HepG2 (cell line): ENCODE measurements at regions not wholly inside any gene's neighbourhood (a gene's known extent, or its start where the extent isn't known, plus 50 kb on each side); places are given as distances from the start of the nearest gene placed in this dataset.
"Not testable (repeated sequence)": the region's sequence is repeated elsewhere in the genome, so short reads cannot be mapped to it uniquely, and the experiment has no call there.

Experiments used
- ATAC-seq: fragments of 200-7000 bp; cut with Tn5 transposase; 3 replicates; pipeline ENCODE4 v1.9.1; 2020; ENCODE audit warnings: mild to moderate bottlenecking, moderate library complexity
- BruUV-seq: library from RNA; stranded (reverse); fragments of 400-500 nt; replicated peaks from 2 replicates; lab custom pipeline; 2021; lab: Mats Ljungman, UMichigan
- CTCF ChIA-PET: fragments of 300-600 bp; formaldehyde crosslinking; extraction: SDS; loops from one replicate; lab custom pipeline; 2021; ENCODE audit warnings: low total read pairs, inconsistent platforms, low intra/inter-chr PET ratio; lab: Yijun Ruan, JAX
- POLR2A ChIA-PET: fragments of 350-600 bp; sonication (Branson Sonifier 250); formaldehyde crosslinking; loops from one replicate; lab custom pipeline; 2020; ENCODE audit warnings: antibody characterized with exemption, inconsistent platforms; lab: Yijun Ruan, JAX
- DNase-seq: peaks from one replicate; pipeline ENCODE4 v3.0.0-alpha.2; 2015; ENCODE audit warnings: low spot score
- FAIRE-seq: peaks from 3 replicates; lab custom pipeline; 2011; peaks lifted over from hg19 to GRCh38; lab: Jason Lieb, UNC
- H2AFZ ChIP-seq: one replicate; pipeline ENCODE4 v1.6.1; 2011; ENCODE audit warnings: low read length, inconsistent platforms
- H3K27ac ChIP-seq: fragments of 300-600 bp; 3 replicates; pipeline ENCODE4 v1.8.0; 2011; ENCODE audit warnings: mixed run types, mild to moderate bottlenecking, mixed read lengths, low read length, inconsistent platforms; ENCODE audit not compliant: insufficient read depth; ENCODE audit errors: extremely low read length
- H3K27me3 ChIP-seq, 2 experiments: fragments of 200-600 bp in 1 of 2; 2 replicates in 1 of 2; 3 replicates in 1 of 2; pipeline versions ENCODE4 v1.6.0 to v1.8.0; 2011; ENCODE audit warnings: low read length in 2 of 2, mild to moderate bottlenecking in 2 of 2, moderate library complexity in 2 of 2, inconsistent platforms in 1 of 2; ENCODE audit not compliant: insufficient read depth in 2 of 2, control insufficient read depth in 1 of 2
- H3K36me3 ChIP-seq, 2 experiments: fragments of 200-600 bp in 1 of 2; replicated peaks in 1 of 2; 2 replicates in 1 of 2; 3 replicates in 1 of 2; pipeline versions ENCODE4 v1.5.1 to v1.8.0; 2011; ENCODE audit warnings: low read length in 2 of 2, inconsistent platforms in 1 of 2; ENCODE audit not compliant: insufficient read depth in 2 of 2, control insufficient read depth in 1 of 2
- H3K4me1 ChIP-seq: 2 replicates; pipeline ENCODE4 v1.5.1; 2012; ENCODE audit warnings: low read length, inconsistent platforms; ENCODE audit not compliant: insufficient read depth
- H3K4me2 ChIP-seq: 2 replicates; pipeline ENCODE4 v1.6.0; 2011; ENCODE audit warnings: low read depth, low read length, inconsistent platforms
- H3K4me3 ChIP-seq, 3 experiments: fragments of 200-600 bp in 1 of 3; sonication (generic), shearing (Covaris generic) in 1 of 3; replicated peaks in 1 of 3; 2 replicates each; pipeline ENCODE4 v1.5.1; 2011 to 2016; ENCODE audit warnings: low read length in 3 of 3, inconsistent platforms in 2 of 3, low read depth in 2 of 3, mild to moderate bottlenecking in 2 of 3, control low read depth in 1 of 3, mixed read lengths in 1 of 3; ENCODE audit not compliant: insufficient read depth in 1 of 3
- H3K79me2 ChIP-seq: one replicate; pipeline ENCODE4 v1.6.1; 2011; ENCODE audit warnings: low read length, inconsistent platforms; ENCODE audit not compliant: insufficient read depth
- H3K9ac ChIP-seq: 2 replicates; pipeline ENCODE4 v1.6.0; 2011; ENCODE audit warnings: mild to moderate bottlenecking, low read depth, low read length, inconsistent platforms; ENCODE audit not compliant: insufficient read depth
- H3K9me3 ChIP-seq: 2 replicates; pipeline ENCODE4 v1.5.1; 2012; ENCODE audit warnings: mild to moderate bottlenecking, low read length
- H4K20me1 ChIP-seq: 2 replicates; pipeline ENCODE4 v1.6.0; 2011; ENCODE audit warnings: inconsistent platforms, mild to moderate bottlenecking, low read length, moderate library complexity; ENCODE audit not compliant: insufficient read depth
- CREB1 ChIP-seq, 2 experiments: fragments of 450-650 bp in 1 of 2; IDR thresholded peaks; 2 replicates each; pipeline ENCODE4 v1.6.1; 2016 to 2017; ENCODE audit warnings: control low read depth in 1 of 2, mild to moderate bottlenecking in 1 of 2, missing compliant biosample characterization in 1 of 2, missing genetic modification characterization in 1 of 2
- HDAC6 ChIP-seq: fragments of 200-600 bp; sonication (generic); IDR thresholded peaks from 2 replicates; pipeline ENCODE4 v1.7.0; 2017; ENCODE audit warnings: mild to moderate bottlenecking, antibody characterized with exemption, low read length, low read depth
- HOXD1 ChIP-seq: sonication (generic); formaldehyde crosslinking; IDR thresholded peaks from 2 replicates; pipeline ENCODE4 v1.5.0; 2020; ENCODE audit warnings: missing genetic modification reagents
- JARID2 ChIP-seq: sonication (generic); formaldehyde crosslinking; IDR thresholded peaks from 2 replicates; pipeline ENCODE4 v1.8.1; 2023; ENCODE audit warnings: missing genetic modification reagents, inconsistent platforms; ENCODE audit not compliant: insufficient replicate concordance
- MYNN ChIP-seq: sonication (generic); formaldehyde crosslinking; IDR thresholded peaks from 2 replicates; pipeline ENCODE4 v1.4.0; 2020; ENCODE audit warnings: mild to moderate bottlenecking, low read depth, missing genetic modification reagents
- NCOA1 ChIP-seq: sonication (generic); formaldehyde crosslinking; IDR thresholded peaks from 2 replicates; pipeline ENCODE4 v1.9.0; 2021; ENCODE audit warnings: missing genetic modification reagents
- RARA ChIP-seq: IDR thresholded peaks from 2 replicates; pipeline ENCODE4 v1.6.1; 2016; ENCODE audit warnings: missing genetic modification reagents, missing compliant biosample characterization
- ZEB1 ChIP-seq: IDR thresholded peaks from 2 replicates; pipeline ENCODE4 v1.6.1; 2012; ENCODE audit warnings: mild to moderate bottlenecking, low read depth, inconsistent platforms; ENCODE audit not compliant: insufficient replicate concordance
- ZNF589 ChIP-seq: sonication (generic); formaldehyde crosslinking; conservative IDR thresholded peaks from 2 replicates; pipeline ENCODE4 v1.8.0; 2022; ENCODE audit warnings: mild to moderate bottlenecking, moderate library complexity, missing genetic modification reagents
- ZNF615 ChIP-seq: sonication (generic); formaldehyde crosslinking; IDR thresholded peaks from 2 replicates; pipeline ENCODE4 v1.5.0; 2020; ENCODE audit warnings: mild to moderate bottlenecking, missing genetic modification reagents, borderline replicate concordance
- ZNF629 ChIP-seq: sonication (generic); formaldehyde crosslinking; conservative IDR thresholded peaks from 2 replicates; pipeline ENCODE4 v1.5.0; 2020; ENCODE audit warnings: missing genetic modification reagents
- WGBS: methylation state at CpG from one replicate; pipeline ENCODE4 v1.1.6; 2017; ENCODE audit warnings: low lambda C conversion rate; 5-methylcytosine and 5-hydroxymethylcytosine counted together
- in situ Hi-C: cut with HindIII; loops from 2 replicates; pipeline ENCODE4 v1.10.0; 2017; ENCODE audit warnings: low pct_unique_long_range_greater_than_20kb; ENCODE audit not compliant: extremely low pct_ligation_motif_present
- intact Hi-C: fragments of 100-400 bp; cut with micrococcal nuclease; formaldehyde crosslinking; loops from one replicate; pipeline ENCODE4 v1.10.0; 2022; ENCODE audit not compliant: unreplicated experiment
- TF ChIP-seq, protein P1 (sequence below): sonication (generic); formaldehyde crosslinking; IDR thresholded peaks from 2 replicates; pipeline ENCODE4 v1.4.0; 2020; ENCODE audit warnings: missing genetic modification reagents, mild to moderate bottlenecking, borderline replicate concordance
- TF ChIP-seq, protein P2 (sequence below): IDR thresholded peaks from 2 replicates; pipeline ENCODE4 v1.6.1; 2016; ENCODE audit warnings: low read depth

DNA sequence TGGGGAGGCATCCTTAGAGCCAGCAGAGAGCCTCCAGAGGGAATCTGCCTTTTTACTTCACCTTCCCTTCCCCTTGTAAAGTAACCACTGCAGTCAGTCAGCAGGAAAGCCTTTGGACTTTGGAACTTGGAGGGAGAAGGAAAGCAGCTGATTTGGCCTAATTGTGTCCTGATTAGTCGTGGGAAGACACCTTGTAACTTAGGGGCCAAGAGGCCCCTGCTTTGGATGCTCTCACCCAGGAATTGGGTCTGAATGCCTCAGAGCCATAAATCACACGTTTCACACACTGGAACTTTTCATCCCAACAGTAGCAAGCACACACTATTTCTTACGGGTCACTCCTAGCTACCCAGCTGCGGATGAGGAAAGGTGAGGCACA, 81.0 kb upstream of the PPM1B start (continued):
- TF ChIP-seq CREB1 (IDR thresholded peaks at IDR 0.05) (no peak), CREB1 (CRISPR knock-in tag; IDR thresholded peaks at IDR 0.05) (no peak), ZEB1 (no peak), ZNF589 (CRISPR knock-in tag) (no peak), ZNF629 (CRISPR knock-in tag) (peak; percentile 89), HDAC6 (no peak), RARA (CRISPR knock-in tag) (0 out of 2 replicates have a peak, but pooled peaks have one; percentile 11), JARID2 (CRISPR knock-in tag) (peak; percentile 11), NCOA1 (no peak), HOXD1 (no peak), ZNF615 (no peak), MYNN (CRISPR knock-in tag) (no peak)
- TF ChIP-seq, protein P1, sequence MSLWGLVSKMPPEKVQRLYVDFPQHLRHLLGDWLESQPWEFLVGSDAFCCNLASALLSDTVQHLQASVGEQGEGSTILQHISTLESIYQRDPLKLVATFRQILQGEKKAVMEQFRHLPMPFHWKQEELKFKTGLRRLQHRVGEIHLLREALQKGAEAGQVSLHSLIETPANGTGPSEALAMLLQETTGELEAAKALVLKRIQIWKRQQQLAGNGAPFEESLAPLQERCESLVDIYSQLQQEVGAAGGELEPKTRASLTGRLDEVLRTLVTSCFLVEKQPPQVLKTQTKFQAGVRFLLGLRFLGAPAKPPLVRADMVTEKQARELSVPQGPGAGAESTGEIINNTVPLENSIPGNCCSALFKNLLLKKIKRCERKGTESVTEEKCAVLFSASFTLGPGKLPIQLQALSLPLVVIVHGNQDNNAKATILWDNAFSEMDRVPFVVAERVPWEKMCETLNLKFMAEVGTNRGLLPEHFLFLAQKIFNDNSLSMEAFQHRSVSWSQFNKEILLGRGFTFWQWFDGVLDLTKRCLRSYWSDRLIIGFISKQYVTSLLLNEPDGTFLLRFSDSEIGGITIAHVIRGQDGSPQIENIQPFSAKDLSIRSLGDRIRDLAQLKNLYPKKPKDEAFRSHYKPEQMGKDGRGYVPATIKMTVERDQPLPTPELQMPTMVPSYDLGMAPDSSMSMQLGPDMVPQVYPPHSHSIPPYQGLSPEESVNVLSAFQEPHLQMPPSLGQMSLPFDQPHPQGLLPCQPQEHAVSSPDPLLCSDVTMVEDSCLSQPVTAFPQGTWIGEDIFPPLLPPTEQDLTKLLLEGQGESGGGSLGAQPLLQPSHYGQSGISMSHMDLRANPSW (CRISPR knock-in tag) = no peak
- TF ChIP-seq, protein P2, sequence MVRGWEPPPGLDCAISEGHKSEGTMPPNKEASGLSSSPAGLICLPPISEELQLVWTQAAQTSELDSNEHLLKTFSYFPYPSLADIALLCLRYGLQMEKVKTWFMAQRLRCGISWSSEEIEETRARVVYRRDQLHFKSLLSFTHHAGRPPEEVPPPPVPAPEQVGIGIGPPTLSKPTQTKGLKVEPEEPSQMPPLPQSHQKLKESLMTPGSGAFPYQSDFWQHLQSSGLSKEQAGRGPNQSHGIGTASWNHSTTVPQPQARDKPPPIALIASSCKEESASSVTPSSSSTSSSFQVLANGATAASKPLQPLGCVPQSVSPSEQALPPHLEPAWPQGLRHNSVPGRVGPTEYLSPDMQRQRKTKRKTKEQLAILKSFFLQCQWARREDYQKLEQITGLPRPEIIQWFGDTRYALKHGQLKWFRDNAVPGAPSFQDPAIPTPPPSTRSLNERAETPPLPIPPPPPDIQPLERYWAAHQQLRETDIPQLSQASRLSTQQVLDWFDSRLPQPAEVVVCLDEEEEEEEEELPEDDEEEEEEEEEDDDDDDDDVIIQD (CRISPR knock-in tag) = no peak

DNA sequence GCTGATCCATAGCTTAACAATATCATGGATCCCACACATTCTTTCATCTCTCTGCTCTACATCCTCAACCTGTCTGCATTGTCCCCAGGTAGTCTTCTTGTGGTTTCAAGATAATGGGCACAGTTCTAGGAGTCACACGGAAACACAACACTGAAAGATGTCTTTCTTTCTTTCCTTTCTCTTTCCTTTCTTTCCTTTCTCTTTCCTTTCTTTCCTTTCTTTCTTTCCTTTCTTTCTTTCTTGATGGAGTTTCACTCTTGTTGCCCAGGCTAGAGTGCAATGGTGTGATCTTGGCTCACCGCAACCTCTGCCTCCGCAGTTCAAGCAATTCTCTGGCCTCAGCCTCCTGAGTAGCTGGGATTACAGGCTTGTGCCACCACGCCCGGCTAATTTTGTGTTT, 76.2 kb upstream of the PPM1B start:
- ATAC-seq, H3K9ac ChIP-seq, H3K27me3 ChIP-seq, H3K9me3 ChIP-seq, POLR2A ChIA-PET, H2AFZ ChIP-seq, H3K4me2 ChIP-seq, CTCF ChIA-PET, BruUV-seq, H3K27ac ChIP-seq, DNase-seq, H3K36me3 ChIP-seq, H3K4me3 ChIP-seq, H3K79me2 ChIP-seq, intact Hi-C loops, FAIRE-seq, H4K20me1 ChIP-seq, in situ Hi-C loops: not testable (repeated sequence)
- H3K4me1 ChIP-seq = peaks cover 24% of the 10 kb centered on the region
- 57% methylated on average over 5 of the region's 5 CpGs for WGBS
